NCI-H2081 (cell line): ENCODE measurements at regions not wholly inside any gene's neighbourhood (a gene's known extent, or its start where the extent isn't known, plus 50 kb on each side); places are given as distances from the start of the nearest gene placed in this dataset.
"Not testable (repeated sequence)": the region's sequence is repeated elsewhere in the genome, so short reads cannot be mapped to it uniquely, and the experiment has no call there.

Source experiments
- DNase-seq, 2 experiments: peaks; one replicate each; lab custom pipeline; 2025; lab: John Stamatoyannopoulos, UW

DNA sequence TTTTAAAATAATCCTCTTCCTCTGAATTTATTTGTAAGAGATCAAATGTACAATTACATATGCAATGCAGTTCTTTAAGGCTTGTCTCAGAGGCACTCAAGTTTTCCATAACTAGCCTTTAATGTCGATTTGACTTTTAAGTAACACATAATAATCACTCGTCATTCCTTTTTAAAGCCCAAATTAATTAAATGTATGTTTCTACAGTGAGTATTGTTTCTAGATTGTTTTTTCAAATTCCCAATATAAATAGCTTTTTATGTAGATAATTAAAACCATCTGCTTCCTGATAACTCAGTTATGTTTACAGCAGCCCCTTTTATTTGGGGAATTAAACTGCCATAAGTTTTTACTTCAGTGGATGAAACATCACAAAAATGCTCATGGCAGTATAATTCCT, 185.1 kb downstream of the ETNK1 start:
- DNase-seq, result no peak

DNA sequence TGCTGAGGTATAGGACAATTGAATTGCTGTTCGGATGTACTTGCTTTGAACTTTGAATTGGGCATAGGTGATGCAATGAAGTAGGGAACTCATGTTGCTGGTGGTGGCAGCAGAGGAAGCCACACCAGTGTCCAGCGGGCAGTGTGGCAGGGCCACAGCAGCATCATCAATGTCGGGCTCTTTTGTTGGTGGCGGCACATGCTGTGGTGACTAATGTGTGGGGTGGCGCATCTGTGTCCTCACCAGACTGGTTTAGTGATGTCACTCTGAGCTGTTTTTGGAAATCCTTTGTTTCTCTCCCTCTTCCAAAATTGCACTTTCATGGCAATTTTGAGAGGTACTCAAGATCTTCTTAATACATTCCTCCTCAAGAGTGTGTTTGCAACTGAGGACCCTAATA, 187.6 kb downstream of the ETNK1 start:
- no peak for DNase-seq

DNA sequence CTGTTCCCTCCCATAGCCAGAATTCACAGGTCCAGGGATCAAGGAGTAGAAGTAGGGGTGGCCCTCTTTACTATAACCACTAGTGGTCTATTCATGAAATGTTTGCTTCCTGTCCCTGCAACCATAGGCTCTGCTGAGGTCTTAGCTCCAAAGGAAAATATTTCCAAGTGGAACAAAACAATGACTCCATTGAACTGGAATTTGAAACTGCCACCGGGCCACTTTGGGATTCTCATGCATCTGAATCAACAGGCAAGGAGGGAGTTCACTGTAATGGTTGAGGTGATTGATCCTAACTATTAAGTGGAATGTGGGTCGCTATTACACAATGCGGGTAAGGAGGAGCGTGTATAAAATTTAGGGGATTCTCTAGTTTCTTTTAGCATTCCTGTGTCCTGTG, 197.0 kb downstream of the ETNK1 start:
- DNase-seq, result no peak

DNA sequence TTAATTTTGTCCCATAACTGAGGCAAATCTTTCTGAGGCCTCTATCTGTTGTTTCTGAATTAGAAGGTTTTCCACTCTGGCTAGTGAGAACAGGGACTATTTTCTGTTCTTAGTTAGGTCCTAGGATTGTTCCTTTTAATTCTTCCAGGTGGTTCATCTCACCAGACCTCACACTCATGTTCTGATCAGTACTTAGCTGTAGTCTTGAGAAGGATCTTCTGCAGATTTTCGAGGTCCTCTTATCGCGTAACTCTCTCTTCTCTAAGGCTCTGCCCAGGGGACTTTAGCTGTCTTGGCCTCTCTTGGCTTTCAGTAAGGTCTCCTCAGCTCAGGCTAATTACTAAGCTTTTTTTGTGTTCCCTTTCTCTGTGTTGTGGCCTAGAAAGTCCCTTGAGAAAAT, 201.1 kb downstream of the ETNK1 start:
- DNase-seq, result no peak

DNA sequence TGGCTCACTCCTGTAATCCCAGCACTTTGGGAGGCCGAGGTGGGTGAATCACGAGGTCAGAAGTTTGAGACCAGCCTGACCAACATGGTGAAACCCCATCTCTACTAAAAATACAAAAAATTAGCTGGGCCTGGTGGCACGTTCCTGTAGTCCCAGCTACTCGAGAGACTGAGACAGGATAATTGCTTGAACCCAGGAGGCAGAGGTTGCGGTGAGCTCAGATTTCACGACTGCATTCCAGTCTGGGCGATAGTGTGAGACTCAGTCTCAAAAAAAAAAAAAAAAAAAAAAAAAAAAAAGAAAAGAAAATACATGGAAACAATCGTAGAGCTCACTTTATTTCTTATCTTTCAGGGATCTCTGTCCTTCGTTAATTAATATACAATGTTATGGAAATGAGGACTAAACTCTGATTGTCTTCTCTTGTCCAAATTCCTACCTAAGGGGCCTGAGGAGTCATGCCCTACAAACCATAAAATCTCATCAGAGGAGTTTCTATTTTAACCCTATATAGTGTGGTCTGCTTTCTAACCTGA, 201.5 kb downstream of the ETNK1 start:
- DNase-seq, result not testable (repeated sequence)

DNA sequence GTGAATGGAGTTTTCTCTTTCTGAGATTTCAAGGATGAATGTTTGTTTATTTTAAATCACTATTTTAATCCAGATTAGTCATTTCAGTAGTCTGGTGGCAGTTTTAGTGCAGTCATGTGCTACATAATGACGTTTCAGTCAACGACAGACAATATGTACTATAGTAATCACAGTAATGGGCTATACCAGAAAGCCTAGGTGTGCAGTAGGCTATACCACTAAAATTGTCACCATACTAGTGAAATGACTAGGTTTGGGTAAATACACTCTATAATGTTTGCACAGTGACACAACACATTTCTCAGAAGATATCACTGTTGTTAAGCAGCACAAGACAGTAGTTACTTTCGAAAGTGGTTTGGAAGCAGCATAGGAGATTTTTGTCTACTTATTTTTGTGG, 203.1 kb downstream of the ETNK1 start:
- DNase-seq, result no peak

DNA sequence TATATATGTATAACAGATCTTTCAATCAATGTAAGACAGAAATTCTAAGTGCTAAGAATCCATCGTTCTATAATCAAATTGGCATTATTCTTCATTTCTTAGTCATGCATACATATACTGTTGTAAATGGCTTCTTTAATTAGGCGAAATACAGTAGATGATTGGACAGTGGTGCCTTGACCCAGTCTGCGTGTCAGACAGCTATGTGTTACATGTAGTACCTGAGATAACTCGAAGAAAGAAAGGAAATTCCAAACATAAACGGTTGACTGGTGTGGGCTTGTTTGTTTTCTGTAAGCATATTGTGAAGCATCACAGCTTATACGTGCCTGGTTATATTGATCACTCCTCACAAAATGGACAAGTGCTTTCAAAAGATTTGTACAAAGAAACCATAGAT, 210.5 kb downstream of the ETNK1 start:
- DNase-seq, result no peak

DNA sequence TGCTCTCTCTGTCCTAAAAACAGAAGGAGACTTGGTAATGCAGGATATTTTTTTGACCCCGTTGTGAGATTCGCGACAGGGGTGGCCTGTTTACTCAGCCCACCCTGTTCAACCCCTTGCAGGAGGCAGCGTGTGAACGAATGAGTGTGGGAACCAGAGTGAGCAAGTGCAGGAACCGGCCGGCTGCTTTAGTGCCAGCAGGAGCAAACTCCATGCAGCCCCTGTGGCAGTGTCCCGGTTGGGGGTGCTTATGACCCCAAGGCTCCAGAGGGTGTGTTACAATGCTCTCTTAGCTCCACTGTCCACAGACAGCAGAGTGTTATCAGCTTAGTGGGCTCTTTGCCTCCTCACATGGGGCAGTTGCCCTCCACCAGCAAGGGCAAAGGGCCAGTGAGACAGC, 225.2 kb downstream of the ETNK1 start:
- no peak for DNase-seq

DNA sequence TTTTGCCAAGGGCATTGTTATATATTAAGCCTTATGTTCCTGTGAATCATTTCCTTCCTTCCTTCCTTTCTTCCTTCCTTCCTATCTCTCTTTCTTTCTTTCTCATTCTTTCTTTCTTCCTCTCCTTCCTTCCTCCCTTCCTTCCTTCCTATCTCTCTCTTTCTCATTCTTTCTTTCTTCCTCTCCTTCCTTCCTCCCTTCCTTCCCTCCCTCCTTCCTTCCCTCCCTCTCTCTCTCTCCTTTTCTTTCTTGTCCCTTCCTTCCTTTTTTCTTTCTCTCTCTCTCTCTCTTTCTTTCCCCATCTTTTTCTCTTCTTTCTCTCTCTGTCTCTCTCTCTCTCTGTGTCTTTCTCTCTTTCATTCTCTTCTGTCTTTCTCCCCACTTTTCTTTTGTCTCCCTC, 226.6 kb downstream of the ETNK1 start:
- DNase-seq, result no peak

DNA sequence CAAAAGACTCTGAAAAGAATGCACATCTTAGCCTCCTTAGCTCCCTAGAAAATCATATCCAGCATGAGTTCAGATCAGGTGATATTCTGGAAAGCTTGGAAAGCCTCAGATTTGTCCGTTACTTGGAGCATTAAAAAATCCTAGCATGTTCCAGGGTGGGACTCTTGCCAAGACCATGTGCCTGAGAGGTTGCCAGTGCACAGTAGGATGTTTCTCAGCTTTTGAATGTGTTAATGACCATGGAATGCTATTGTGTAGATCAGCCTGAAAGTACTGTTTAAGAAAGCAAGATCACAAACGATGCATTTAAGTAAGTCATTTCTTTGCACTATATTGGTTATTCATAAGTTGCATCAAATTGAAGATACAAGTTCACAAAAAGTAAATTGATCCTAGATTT, 230.5 kb downstream of the ETNK1 start:
- no peak for DNase-seq

DNA sequence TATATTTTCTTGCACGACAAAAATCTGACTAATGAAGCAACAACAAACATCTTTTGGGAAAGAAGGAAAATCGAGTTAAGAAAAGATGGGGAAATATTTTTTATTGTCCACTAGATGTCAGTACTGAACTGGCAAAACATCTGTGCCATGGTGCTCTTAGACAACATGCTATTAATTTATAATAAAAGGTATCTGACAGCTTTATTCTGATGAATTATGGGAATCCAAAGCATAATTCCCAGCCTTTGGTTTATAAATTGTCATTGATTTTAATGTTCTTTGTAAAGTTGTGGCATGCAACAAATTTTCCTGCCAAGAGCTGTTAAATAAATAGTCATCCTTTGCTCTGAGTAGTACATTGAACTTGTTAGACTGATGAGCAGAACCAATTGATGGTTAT, 231.2 kb downstream of the ETNK1 start:
- peak; percentile 24 to 40 for DNase-seq

DNA sequence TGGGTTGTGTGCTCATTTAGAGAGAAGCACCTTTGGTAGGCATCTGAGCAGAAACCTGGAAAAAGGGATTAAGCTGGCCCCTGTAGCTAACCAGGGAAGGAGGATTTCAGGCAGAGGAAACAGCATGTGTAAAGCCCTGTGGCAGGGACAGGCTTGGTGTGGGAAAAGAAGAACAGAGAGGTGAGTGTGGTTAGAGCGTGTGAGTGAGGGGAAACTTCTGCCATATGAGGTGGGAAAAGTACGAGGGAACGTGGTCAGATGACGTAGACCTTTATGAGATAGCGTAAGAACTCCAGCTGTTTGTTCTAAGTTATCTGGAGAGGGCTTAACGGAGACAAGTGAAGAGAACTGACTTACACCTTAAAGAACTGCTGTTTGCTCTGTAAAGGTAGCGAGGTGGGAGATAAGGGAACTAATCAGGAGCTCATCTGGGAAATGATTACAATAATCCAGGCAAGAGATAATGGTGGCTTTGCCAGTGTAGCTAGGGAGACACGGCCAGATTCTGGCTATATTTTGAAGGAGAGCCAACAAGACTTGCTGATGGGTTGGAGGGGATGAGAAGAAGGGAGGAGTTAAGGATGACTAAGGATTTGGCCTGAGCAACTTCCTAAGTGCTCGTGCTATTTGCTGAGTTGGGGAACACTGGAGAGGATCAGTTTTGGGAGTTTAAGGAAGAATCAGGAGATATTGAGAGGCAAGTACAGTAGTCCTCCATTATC, 234.0 kb downstream of the ETNK1 start:
- DNase-seq, result no peak

DNA sequence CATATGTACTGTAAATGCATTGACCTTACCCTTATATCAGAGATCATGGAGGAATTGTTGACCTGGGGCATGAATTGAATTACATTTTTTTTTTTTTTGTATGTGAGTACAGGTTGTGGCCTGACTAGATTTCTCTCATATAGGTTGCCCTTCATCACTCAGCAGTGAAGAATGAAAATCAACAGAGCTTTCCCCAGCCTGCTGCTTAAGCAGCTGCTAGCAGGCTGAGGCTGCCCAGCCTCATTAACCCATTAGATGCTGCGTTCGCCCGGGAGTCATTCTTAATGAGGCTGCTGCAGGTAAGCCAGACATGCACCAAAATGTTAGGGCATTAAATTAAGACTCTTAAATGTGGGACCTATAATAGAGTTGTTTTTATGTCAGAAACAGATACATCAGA, 236.0 kb downstream of the ETNK1 start:
- DNase-seq, result peak in 1 of 2 experiments; percentile 19

DNA sequence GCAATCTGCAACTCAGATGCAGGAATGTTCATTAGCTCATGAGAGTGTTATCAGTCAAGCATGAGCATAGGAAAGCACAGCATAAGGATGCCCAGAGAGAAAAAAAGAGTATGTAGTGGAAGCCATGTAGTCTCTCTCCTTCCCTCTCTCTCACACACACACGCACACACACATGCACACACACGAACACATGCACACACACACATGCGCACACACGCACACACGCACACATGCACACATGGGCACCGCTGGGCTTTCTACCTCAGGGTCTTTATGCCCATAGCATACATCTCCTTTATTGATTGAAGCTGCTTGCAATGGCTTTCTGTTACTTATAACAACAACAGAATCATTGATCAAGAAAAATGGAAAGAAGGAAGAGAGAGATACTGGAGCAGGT, 240.9 kb downstream of the ETNK1 start:
- no peak for DNase-seq

DNA sequence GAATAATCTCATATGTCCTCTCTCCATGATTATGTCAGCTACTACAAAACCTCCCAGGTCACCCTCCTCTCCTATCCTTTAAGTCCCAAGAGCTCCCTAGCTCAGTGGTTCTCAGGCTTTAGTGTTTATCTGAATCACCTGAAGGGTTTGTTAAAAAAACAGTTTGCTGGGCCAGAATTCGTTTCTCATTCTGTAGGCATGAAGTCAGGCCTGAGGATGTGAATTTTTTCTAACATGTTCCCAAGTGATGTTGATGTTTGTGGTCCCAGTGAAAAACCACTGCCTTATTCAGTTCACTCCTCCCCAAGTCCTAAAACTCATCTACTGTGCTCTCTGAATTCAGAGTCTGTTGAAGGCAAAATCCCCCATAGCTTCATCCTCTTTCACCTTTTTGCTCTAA, 241.4 kb downstream of the ETNK1 start:
- no peak for DNase-seq

DNA sequence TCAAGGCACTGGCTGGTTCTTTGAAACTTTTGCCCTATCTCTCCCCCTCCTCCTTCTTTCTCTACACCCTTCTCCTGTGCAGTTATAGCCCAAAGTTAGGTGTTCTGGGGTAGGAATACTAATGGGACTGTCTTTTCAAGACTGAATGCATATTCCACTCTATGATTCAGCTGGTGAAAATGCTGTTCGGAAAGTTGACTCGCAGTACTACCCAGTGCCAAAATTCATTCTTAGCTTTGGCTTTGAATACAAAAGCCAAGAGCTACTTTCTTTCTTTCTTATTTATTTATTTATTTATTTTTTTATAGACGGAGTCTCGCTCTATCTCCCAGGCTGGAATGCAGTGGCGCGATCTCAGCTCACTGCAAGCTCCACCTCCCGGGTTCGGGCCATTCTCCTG, 249.2 kb downstream of the ETNK1 start:
- no peak for DNase-seq

DNA sequence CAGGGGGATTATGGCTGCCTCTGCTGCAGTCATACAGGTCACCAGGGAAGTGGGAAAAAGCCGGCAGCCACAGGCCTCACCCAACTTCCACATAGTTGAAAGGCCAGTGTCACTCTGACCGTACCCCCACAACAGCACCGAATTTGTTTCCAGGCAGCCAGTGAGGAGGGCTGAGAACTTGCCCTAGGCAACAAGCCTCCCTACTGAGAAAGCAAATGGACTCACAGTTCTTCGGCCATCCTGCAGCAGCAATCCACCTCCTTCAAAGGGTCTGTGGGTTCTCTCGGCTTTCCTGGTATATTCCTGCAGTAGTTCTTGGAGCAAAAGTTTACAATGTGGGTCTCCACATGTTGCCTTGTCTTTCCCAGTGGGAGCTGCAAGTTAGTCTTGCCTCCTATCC, 251.3 kb downstream of the ETNK1 start:
- DNase-seq, result no peak

DNA sequence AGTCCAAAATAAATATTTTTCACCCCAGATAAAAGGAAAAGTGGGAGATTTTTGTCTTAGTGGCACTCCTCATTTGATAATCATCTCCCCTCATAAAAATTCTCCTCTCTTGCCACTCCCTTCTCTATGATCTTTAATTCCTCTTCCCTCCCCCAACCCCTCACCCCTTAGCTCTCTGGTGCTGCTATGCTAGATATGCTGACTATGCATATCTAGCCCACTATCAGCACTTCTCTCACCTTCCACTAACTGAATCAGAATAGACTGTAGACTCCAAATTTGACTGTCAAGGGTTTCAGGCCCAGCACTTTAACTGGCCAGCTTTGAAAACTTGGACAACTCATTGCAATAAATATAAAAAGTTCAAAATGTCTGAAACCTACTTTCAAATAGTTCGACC, 254.2 kb downstream of the ETNK1 start:
- DNase-seq, result no peak

DNA sequence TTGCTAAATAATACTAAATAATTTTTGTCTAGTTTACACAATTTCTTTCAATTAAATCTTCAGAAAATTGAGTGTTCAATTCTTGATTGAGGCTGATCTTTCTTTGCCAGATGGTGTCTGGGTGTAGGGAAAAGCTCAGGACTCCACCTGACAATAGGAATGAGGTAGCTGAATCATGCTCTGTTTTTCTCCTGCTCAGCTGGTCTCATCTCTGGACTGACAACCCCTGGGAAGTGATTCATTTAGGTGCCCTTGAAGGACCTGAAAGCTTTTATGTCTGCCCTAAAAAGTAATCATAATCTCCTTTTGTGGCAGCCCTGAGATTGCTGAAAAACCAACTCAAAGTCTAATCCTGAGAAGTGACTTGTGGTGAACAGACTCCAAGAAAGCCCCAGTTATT, 255.4 kb downstream of the ETNK1 start:
- DNase-seq, result no peak

DNA sequence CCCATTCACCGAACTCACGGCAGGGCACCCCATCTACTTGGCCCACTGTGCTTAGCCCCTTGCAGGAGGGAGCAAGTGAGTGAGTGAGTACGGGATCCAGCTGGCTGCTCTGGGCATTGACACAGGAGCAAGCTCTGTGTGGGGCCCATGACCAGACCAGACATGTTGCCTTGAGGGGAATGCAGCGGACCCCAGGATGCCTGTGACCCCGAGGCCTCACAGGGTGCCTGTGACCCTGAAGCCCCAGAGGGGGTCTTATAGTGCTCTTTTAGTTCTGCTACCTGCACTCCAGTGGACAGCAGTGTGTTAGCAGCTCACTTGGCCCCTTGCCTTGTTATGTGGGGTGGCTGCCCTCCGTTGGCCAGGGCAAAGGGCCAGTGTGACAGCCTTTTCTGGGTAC, 255.8 kb downstream of the ETNK1 start:
- no peak for DNase-seq

DNA sequence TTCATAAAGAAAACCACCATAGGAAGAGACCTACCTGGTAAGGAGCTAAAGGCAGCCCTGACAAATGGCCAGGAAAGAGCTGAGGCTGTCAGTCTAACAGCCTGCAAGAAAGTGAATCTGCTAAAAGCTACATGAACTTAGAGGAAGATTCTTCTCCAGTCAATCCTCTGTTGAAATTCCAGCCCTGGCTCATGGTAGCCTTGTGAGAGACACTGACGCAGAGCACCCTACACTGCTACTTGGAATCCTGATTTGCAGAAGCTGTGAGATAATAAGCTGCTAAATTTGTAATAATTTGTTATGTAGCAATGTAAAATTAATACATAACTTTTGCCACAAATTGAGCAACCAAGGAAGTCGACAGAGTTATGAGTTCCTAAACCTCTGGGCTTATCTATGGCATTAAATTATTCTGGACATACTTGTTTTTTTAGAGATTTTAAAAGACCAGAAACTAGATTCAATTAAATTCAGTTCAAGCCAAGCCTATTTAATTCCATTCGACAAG, 257.0 kb downstream of the ETNK1 start:
- no peak for DNase-seq

DNA sequence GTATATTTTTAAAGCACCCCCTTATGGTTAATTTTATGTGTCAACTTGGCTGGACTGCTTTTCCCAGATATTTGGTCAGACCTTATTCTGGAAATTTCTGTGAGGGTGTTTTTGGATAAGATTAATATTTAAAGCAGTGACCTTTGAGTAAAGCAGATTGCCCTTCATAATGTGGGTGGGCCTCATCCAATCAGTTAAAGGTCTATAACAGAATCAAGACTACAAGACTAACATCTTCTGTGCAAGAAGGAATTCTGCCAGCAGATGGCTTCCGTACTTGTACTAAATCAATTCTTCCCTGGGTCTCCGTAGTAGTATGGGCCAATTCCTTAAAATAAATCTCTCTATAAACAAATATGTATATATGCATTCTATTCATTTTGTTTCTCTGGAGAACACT, 257.6 kb downstream of the ETNK1 start:
- DNase-seq, result no peak

DNA sequence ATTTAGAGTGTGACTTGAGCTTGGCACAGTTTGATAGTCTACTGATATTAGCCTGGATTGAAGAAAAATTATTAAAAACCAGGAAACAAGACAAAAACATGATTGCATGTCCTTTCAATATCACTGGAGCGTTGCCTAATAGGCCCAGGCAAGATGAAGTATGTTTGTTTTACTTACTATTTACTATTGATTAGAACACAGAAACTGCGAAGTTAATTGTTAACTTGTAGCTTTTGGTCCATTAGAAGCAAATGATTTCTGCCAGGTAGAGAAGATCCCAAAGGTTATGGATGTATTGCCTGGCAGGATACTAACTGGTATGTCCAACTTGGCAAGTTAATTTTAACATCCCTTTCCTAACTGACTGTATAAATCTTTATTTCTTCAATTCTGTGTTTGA, 268.9 kb downstream of the ETNK1 start:
- no peak for DNase-seq

DNA sequence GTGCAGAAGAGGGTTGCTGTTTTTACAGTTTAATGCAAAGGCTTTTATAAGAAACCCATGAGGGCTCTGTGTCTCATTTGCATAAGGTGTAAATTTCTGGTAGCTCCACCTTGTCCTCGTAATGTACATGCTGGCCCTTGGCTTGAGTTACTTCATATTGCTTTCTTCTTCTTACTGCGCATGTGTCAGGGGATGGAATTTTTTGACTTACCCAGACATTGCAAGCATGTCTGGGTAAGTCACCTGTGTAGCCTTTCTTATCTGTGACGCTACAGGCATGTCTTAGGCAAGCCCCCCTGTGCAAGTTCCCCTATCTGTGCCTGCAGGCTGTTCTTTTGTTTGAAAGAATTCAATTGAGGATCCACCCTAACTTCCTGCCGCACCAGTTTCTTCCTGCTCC, 274.2 kb downstream of the ETNK1 start:
- no peak for DNase-seq
